OCI-LY7 (cell line): ENCODE measurements at regions not wholly inside any gene's neighbourhood (a gene's known extent, or its start where the extent isn't known, plus 50 kb on each side); places are given as distances from the start of the nearest gene placed in this dataset.

Experiments used
- BruUV-seq: library from RNA; stranded (reverse); fragments of 400-500 nt; replicated peaks from 2 replicates; lab custom pipeline; 2021; lab: Mats Ljungman, UMichigan
- CTCF ChIA-PET: fragments of 300-600 bp; sonication (Branson Sonifier 250); formaldehyde crosslinking; loops from one replicate; lab custom pipeline; 2022; ENCODE audit warnings: antibody characterized with exemption; ENCODE audit not compliant: unreplicated experiment; lab: Charles Lee
- POLR2A ChIA-PET: fragments of 300-600 bp; sonication (Branson Sonifier 250); formaldehyde crosslinking; loops from one replicate; lab custom pipeline; 2022; ENCODE audit warnings: antibody characterized with exemption; lab: Charles Lee
- DNase-seq: peaks from one replicate; pipeline ENCODE4 v3.0.0-alpha.2; 2015; ENCODE audit warnings: low spot score
- H2AFZ ChIP-seq: fragments of 200-600 bp; sonication (generic), shearing (Covaris generic); 2 replicates; pipeline ENCODE4 v1.6.1; 2014; ENCODE audit warnings: mild to moderate bottlenecking, antibody characterized with exemption, low read length, moderate library complexity
- H3K27ac ChIP-seq: fragments of 200-600 bp; sonication (generic); 2 replicates; pipeline ENCODE4 v1.5.1; 2014; ENCODE audit warnings: mixed run types, low read depth, mild to moderate bottlenecking, moderate library complexity, low read length, inconsistent platforms; ENCODE audit not compliant: poor library complexity, severe bottlenecking
- H3K36me3 ChIP-seq: fragments of 200-600 bp; sonication (generic); 2 replicates; pipeline ENCODE4 v1.6.1; 2014; ENCODE audit warnings: mild to moderate bottlenecking, antibody characterized with exemption, low read length, moderate library complexity, mixed read lengths; ENCODE audit not compliant: insufficient read depth
- H3K4me1 ChIP-seq: fragments of 200-600 bp; sonication (generic); 2 replicates; pipeline ENCODE4 v1.5.1; 2014; ENCODE audit warnings: mild to moderate bottlenecking, low read length; ENCODE audit not compliant: insufficient read depth, poor library complexity, severe bottlenecking
- H3K4me2 ChIP-seq: fragments of 200-600 bp; sonication (generic); 2 replicates; pipeline ENCODE4 v1.6.1; 2014; ENCODE audit warnings: mild to moderate bottlenecking, low read length
- H3K4me3 ChIP-seq: fragments of 200-600 bp; sonication (generic); 2 replicates; pipeline ENCODE4 v1.5.1; 2014; ENCODE audit warnings: mild to moderate bottlenecking, low read depth, low read length; ENCODE audit not compliant: poor library complexity, severe bottlenecking
- H3K79me2 ChIP-seq: fragments of 200-600 bp; sonication (generic); 2 replicates; pipeline ENCODE4 v1.6.1; 2016; ENCODE audit warnings: low read depth, mild to moderate bottlenecking, low read length, moderate library complexity, mixed read lengths; ENCODE audit not compliant: insufficient read depth
- H3K9me2 ChIP-seq: fragments of 200-600 bp; sonication (generic); 2 replicates; pipeline ENCODE4 v1.6.1; 2016; ENCODE audit warnings: mild to moderate bottlenecking, low read length, mixed read lengths; ENCODE audit not compliant: insufficient read depth
- H3K9me3 ChIP-seq: fragments of 200-600 bp; sonication (generic); 2 replicates; pipeline ENCODE4 v1.6.1; 2014; ENCODE audit warnings: mild to moderate bottlenecking, mixed run types, low read length, mixed read lengths
- H4K20me1 ChIP-seq: fragments of 200-600 bp; sonication (generic); 2 replicates; pipeline ENCODE4 v1.6.1; 2014; ENCODE audit warnings: mild to moderate bottlenecking, antibody characterized with exemption, low read length, moderate library complexity, mixed read lengths; ENCODE audit not compliant: insufficient read depth
- CTCF ChIP-seq: fragments of 200-600 bp; sonication (generic); conservative IDR thresholded peaks from 2 replicates; pipeline ENCODE4 v1.5.1; 2014; ENCODE audit warnings: mild to moderate bottlenecking, antibody characterized with exemption, low read length, moderate library complexity, mixed read lengths
- EZH2phosphoT487 ChIP-seq: fragments of 200-600 bp; sonication (generic); IDR thresholded peaks from 2 replicates; pipeline ENCODE4 v1.6.1; 2018; ENCODE audit warnings: low read depth, borderline replicate concordance, mild to moderate bottlenecking, mixed run types, antibody characterized with exemption, low read length, moderate library complexity, mixed read lengths
- intact Hi-C: fragments of 100-400 bp; cut with micrococcal nuclease; formaldehyde crosslinking; loops from one replicate; pipeline ENCODE4 v1.10.0; 2022; ENCODE audit not compliant: unreplicated experiment

DNA sequence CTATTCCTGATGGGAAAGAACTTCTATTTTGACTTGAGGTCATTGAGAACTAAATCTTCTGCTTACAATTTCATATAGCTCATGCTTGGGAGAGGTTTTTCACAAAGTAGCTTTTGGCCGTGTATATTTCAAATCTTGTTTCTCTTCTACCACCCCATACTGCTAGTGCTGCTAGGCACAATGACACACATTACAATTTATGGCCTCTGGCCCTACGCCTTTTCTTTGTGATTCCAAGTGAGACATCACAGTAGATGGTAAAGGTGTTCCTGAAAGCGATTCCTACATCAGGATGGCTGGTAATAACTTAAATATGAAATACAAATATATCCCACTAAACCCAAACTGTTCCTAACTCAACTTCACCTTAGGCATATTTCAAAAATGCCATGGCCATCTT is 101.1 kb downstream of the ATXN3L start:
- Histone ChIP-seq H3K79me2 (no peaks in the 10 kb centered on the region), H3K36me3 (no peaks in the 10 kb centered on the region), H3K9me2 (no peaks in the 10 kb centered on the region), H3K4me3 (no peak overlapping the region), H2AFZ (no peak overlapping the region), H3K9me3 (no peaks in the 10 kb centered on the region), H3K27ac (no peak overlapping the region), H4K20me1 (no peaks in the 10 kb centered on the region), H3K4me2 (no peak overlapping the region), H3K4me1 (no peaks in the 10 kb centered on the region)
- intact Hi-C loops: no loop called here
- no peak for DNase-seq
- no peak for TF ChIP-seq CTCF
- no peak for TF ChIP-seq EZH2phosphoT487
- BruUV-seq: no TSS peak
- ChIA-PET POLR2A (no interaction called here), CTCF (no interaction called here)

- Histone ChIP-seq H3K9me2 (no peaks in the 10 kb centered on the region), H3K36me3 (no peaks in the 10 kb centered on the region), H4K20me1 (no peaks in the 10 kb centered on the region), H3K4me1 (no peaks in the 10 kb centered on the region), H3K9me3 (no peaks in the 10 kb centered on the region), H2AFZ (no peak overlapping the region), H3K79me2 (no peaks in the 10 kb centered on the region), H3K27ac (no peak overlapping the region), H3K4me2 (no peak overlapping the region), H3K4me3 (no peak overlapping the region)
- ChIA-PET CTCF (no interaction called here), POLR2A (no interaction called here)
- TF ChIP-seq CTCF (no peak), EZH2phosphoT487 (no peak)
- no TSS peak for BruUV-seq
- intact Hi-C loops: no loop called here
- DNase-seq: no peak
Observed at GRCh38 chrX:13216139-13216538, 103.7 kb downstream of the ATXN3L start.

GRCh38 chrX:13215729-13216128 is 104.1 kb downstream of the ATXN3L start:
- Histone ChIP-seq H4K20me1 (no peaks in the 10 kb centered on the region), H3K4me3 (no peak overlapping the region), H3K9me2 (no peaks in the 10 kb centered on the region), H3K79me2 (no peaks in the 10 kb centered on the region), H3K27ac (no peak overlapping the region), H3K9me3 (no peaks in the 10 kb centered on the region), H2AFZ (no peak overlapping the region), H3K4me1 (no peaks in the 10 kb centered on the region), H3K4me2 (no peak overlapping the region), H3K36me3 (no peaks in the 10 kb centered on the region)
- POLR2A ChIA-PET: no interaction called here
- DNase-seq: no peak
- intact Hi-C loops: no loop called here
- no TSS peak for BruUV-seq
- no peak for TF ChIP-seq EZH2phosphoT487
- no peak for TF ChIP-seq CTCF
- CTCF ChIA-PET: no interaction called here
